Skeletal muscle tissue (tissue), 3 donors: ENCODE measurements at regions not wholly inside any gene's neighbourhood (a gene's known extent, or its start where the extent isn't known, plus 50 kb on each side); places are given as distances from the start of the nearest gene placed in this dataset.

Source experiments
- H3K27ac ChIP-seq: one replicate; pipeline ENCODE4 v1.7.0; 2013; ENCODE audit warnings: mild to moderate bottlenecking, low read depth, low read length, inconsistent platforms
- H3K27me3 ChIP-seq, 3 donors: one replicate each; pipeline ENCODE4 v1.7.0; 2013; ENCODE audit warnings: low read length in 3 of 3; ENCODE audit not compliant: control insufficient read depth in 3 of 3, insufficient read depth in 3 of 3
- H3K36me3 ChIP-seq, 3 donors: one replicate each; pipeline ENCODE4 v1.7.0; 2013; ENCODE audit warnings: low read length in 3 of 3; ENCODE audit not compliant: control insufficient read depth in 3 of 3, insufficient read depth in 3 of 3
- H3K4me1 ChIP-seq, 3 donors: one replicate each; pipeline ENCODE4 v1.7.0; 2013; ENCODE audit warnings: low read length in 3 of 3, mild to moderate bottlenecking in 3 of 3; ENCODE audit not compliant: control insufficient read depth in 3 of 3, insufficient read depth in 3 of 3
- H3K4me3 ChIP-seq, 3 donors: one replicate each; pipeline ENCODE4 v1.7.0; 2013; ENCODE audit warnings: low read length in 3 of 3
- H3K9ac ChIP-seq, 3 donors: one replicate each; pipeline ENCODE4 v1.7.0; 2013; ENCODE audit warnings: low read length in 3 of 3, mild to moderate bottlenecking in 3 of 3, moderate library complexity in 2 of 3, low read depth in 1 of 3
- H3K9me3 ChIP-seq, 3 donors: one replicate each; pipeline ENCODE4 v1.7.0; 2013; ENCODE audit warnings: low read length in 3 of 3; ENCODE audit not compliant: control insufficient read depth in 3 of 3
- donor health status: Osteomylitis.

DNA sequence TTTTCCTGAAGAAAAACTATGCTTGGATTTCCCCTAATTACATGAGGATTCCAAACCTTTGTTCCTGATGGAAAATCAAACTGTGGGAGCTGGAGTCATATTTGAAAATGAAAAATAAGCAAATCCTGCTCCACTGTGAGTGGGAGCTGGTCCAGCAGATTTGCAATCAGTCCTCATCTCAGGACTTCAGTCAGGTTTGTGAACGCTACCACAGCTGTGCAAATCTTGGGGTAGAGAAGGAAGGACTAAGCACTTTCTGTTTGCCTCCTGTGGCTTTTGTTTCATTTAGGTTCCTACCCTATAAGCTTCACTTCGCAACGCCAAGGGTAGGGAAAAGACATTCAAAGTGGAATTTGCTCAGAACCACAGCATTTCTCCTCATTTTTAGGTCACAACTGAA, 238.2 kb downstream of the TUSC7 start:
- H3K4me1 ChIP-seq = no peaks in the 10 kb centered on the region
- no peaks in the 10 kb centered on the region for H3K27me3 ChIP-seq
- no peak overlapping the region for H3K9ac ChIP-seq
- H3K4me3 ChIP-seq = no peak overlapping the region
- H3K36me3 ChIP-seq = no peaks in the 10 kb centered on the region
- no peak overlapping the region for H3K27ac ChIP-seq
- no peaks in the 10 kb centered on the region for H3K9me3 ChIP-seq

DNA sequence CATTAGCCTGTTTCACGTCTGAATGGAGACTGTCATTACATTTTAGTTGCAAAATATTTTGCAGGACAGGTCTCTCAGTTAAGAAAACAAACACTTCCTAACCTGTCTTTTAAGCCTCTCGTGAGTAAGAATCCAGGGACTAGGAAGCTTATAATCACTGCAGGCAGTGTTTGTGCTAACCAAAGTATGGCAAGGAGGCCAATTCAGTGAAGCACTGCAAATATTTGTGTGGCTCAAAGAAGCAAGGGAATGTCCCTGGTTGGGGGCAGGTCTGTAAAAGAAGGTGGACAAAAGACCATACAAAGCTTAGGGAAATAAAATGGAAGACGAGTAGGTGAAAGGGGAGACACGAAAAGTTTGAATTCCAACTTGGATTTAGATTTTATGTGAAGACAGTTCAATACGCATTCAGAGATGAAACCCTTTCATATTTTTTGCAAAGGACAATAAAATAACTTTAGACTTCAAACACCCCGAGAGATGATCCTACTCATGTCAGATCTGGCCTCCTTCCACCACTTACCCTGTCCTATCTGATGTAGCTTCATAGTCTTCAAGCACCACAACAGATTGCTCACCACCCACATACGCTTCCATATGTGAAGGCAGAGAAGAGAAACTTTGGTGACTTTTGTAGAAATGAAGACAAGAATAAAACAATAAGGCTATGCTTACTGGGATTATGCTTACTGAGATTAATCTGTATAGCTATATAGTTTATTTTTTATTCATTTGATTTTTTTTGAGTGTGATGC, 240.9 kb downstream of the TUSC7 start:
- Histone ChIP-seq H3K36me3 (no peaks in the 10 kb centered on the region), H3K27me3 (no peaks in the 10 kb centered on the region), H3K27ac (no peak overlapping the region), H3K9ac (no peak overlapping the region), H3K9me3 (no peaks in the 10 kb centered on the region), H3K4me1 (no peaks in the 10 kb centered on the region), H3K4me3 (no peak overlapping the region)

DNA sequence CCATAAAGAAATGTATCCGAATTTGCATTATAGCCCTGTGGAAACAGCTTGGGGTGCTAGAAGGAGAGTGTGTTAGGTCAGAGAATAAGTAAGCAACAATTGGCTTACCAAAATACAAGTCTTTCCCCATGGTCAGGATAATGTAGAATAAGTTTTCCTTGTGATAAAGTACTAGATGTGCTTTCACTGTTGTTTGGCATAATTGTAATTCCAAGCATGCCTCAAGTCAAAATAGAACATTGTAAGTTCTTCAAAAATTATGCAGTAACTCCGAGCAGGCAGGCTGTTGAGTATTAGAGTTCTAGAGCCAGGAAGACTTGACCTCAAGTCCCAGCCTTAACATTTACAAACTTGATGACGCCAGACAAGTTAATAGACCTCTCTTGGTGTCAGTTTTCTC, 242.0 kb downstream of the TUSC7 start:
- H3K9me3 ChIP-seq = no peaks in the 10 kb centered on the region
- no peak overlapping the region for H3K9ac ChIP-seq
- no peak overlapping the region for H3K4me3 ChIP-seq
- H3K27ac ChIP-seq = no peak overlapping the region
- no peaks in the 10 kb centered on the region for H3K36me3 ChIP-seq
- no peaks in the 10 kb centered on the region for H3K4me1 ChIP-seq
- no peaks in the 10 kb centered on the region for H3K27me3 ChIP-seq

DNA sequence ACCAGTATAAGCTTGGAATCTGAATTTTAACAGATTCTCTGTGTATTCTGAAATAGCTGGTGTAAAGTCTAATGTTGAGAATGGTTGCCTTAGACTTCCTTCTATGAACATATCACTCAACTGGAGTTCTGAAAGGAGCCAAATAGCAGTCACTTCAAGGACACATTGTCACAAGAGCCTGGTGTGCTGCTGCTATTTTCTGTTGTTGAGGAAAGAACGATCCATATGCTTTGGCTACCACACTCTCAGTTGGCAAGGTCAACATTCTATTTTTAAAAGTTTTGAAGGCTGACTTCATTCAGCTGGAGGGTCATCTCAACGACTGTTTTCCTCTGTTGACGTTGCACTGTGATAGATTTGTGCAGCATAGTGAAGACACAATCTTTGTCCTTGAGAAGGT, 248.7 kb downstream of the TUSC7 start:
- Histone ChIP-seq H3K36me3 (no peaks in the 10 kb centered on the region), H3K27ac (no peak overlapping the region), H3K4me1 (no peaks in the 10 kb centered on the region), H3K9me3 (no peaks in the 10 kb centered on the region), H3K9ac (no peak overlapping the region), H3K4me3 (no peak overlapping the region), H3K27me3 (no peaks in the 10 kb centered on the region)

DNA sequence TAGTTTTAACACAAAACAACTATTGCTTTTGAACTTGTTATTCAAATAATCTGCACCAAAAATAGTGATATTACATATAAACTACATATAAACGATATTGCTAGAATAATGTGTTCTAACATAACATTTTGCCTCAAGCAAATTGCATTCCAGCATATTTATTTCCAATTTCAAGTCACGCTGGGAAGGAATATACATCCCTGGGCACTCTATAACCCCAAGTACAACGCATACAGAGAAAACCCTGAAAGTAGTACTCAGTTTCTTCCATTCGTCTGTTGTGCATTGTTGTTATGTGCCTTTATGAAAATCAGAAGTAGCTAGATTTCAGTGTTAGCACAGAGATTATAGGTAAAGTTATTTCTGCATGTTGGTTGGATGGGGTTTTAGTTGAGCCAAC, 251.5 kb downstream of the TUSC7 start:
- Histone ChIP-seq H3K4me1 (no peaks in the 10 kb centered on the region), H3K27ac (no peak overlapping the region), H3K36me3 (no peaks in the 10 kb centered on the region), H3K9me3 (no peaks in the 10 kb centered on the region), H3K4me3 (no peak overlapping the region), H3K9ac (no peak overlapping the region), H3K27me3 (no peaks in the 10 kb centered on the region)

DNA sequence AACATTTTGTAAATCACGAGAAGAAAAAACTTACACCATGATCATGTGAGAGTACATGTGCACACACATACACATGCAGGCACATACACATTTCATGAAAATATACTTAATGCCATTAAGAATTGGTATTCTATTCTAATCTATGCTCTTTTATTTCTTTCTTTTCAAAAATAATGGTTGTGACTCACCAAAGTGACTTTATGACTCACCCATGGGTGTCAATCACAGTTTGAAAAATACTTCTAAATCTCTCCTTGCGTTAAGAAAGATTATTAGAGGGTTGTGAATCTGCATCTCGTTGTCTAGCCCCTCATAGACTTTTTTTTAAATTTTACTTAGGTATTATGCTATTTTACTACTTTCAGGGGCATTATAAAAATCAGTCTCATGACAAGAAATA, 254.2 kb downstream of the TUSC7 start:
- Histone ChIP-seq H3K27ac (no peak overlapping the region), H3K9me3 (no peaks in the 10 kb centered on the region), H3K27me3 (no peaks in the 10 kb centered on the region), H3K4me3 (no peak overlapping the region), H3K36me3 (no peaks in the 10 kb centered on the region), H3K9ac (no peak overlapping the region), H3K4me1 (no peaks in the 10 kb centered on the region)

DNA sequence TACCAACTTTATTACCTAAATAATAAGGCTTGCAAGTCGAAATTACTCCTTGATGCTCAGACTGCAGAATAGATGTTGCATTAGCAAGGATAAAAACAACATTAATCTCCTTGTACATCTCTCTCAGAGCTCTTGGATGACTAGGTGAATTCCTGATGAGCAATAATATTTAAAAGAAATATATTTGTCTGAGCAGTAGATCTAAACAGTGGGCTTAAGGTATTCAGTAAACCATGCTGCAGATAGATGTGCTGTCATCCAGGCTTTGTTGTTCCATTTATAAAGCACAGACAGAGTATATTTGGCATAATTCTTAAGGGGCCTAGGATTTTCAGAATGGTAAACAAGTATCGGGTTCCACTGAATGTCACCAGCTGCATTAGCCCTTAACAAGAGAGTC, 257.1 kb downstream of the TUSC7 start:
- Histone ChIP-seq H3K36me3 (no peaks in the 10 kb centered on the region), H3K27ac (no peak overlapping the region), H3K9ac (no peak overlapping the region), H3K9me3 (no peaks in the 10 kb centered on the region), H3K4me1 (no peaks in the 10 kb centered on the region), H3K4me3 (no peak overlapping the region), H3K27me3 (no peaks in the 10 kb centered on the region)

DNA sequence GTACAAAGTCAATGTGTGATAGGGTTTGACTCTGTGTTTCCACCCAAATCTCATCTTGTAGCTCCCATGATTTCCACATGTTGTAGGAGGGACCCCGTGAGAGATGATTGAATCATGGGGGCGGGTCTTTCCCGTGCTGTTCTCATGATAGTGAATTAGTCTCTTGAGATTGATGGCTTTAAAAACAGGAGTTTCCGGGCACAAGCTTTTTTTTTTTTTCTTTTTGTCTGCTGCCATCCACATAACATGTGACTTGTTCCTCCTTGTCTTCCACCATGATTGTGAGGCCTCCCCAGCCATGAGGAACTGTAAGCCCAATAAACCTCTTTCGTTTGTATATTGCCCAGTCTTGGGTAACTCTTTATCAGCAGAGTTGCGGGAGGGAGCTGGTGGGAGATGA, 259.6 kb downstream of the TUSC7 start:
- H3K4me1 ChIP-seq = no peaks in the 10 kb centered on the region
- no peaks in the 10 kb centered on the region for H3K27me3 ChIP-seq
- H3K9ac ChIP-seq = no peak overlapping the region
- H3K36me3 ChIP-seq = no peaks in the 10 kb centered on the region
- H3K27ac ChIP-seq = no peak overlapping the region
- H3K4me3 ChIP-seq = no peak overlapping the region
- no peaks in the 10 kb centered on the region for H3K9me3 ChIP-seq

DNA sequence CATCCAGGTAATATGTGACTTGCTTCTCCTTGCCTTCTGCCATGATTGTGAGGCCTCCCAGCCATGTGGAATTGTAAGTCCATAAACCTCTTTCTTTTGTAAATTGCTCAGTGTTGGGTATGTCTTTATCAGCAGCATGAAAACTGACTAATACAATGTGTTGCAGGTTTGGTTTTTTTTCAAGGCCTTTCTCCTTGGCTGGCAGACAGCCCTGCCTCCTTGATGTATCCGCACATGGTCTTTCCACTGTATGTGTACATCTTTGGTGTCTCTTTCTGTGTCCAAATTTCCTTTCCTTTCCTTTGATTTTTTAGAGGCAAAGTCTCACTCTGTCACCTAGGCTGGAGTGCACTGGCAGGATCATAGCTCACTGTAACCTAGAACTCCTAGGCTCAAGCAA, 260.1 kb downstream of the TUSC7 start:
- no peak overlapping the region for H3K4me3 ChIP-seq
- no peak overlapping the region for H3K9ac ChIP-seq
- H3K27ac ChIP-seq = no peak overlapping the region
- H3K27me3 ChIP-seq = no peaks in the 10 kb centered on the region
- H3K36me3 ChIP-seq = no peaks in the 10 kb centered on the region
- H3K4me1 ChIP-seq = no peaks in the 10 kb centered on the region
- no peaks in the 10 kb centered on the region for H3K9me3 ChIP-seq

DNA sequence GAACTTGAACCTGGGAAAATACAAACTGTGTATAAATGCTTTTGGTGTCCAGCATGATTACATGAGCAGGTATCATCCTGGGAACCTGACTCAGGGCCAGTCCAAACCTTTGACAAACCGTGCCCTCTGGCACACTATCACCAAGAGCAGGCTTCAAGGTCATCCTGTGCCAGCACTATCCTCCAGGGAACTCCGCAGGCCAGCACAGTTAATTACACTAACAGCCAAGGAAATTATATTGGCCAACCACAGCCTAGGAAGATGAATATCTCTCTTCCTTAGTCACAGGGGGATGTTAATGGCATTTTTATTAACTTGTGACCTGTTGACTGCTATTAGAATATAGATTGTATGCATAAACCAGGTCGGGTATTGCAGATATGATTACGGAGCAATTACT, 262.0 kb downstream of the TUSC7 start:
- Histone ChIP-seq H3K9ac (no peak overlapping the region), H3K27me3 (no peaks in the 10 kb centered on the region), H3K9me3 (no peaks in the 10 kb centered on the region), H3K4me1 (no peaks in the 10 kb centered on the region), H3K4me3 (no peak overlapping the region), H3K36me3 (no peaks in the 10 kb centered on the region), H3K27ac (no peak overlapping the region)
